Calu3 (cell line): ENCODE measurements at regions not wholly inside any gene's neighbourhood (a gene's known extent, or its start where the extent isn't known, plus 50 kb on each side); places are given as distances from the start of the nearest gene placed in this dataset.

Experiments used
- BruUV-seq: library from RNA; stranded (reverse); fragments of 400-500 nt; replicated peaks from 2 replicates; lab custom pipeline; 2021; lab: Mats Ljungman, UMichigan
- CTCF ChIA-PET: fragments of 300-600 bp; sonication (Branson Sonifier 250); formaldehyde crosslinking; loops from one replicate; lab custom pipeline; 2022; ENCODE audit warnings: antibody characterized with exemption; lab: Charles Lee
- DNase-seq: peaks from one replicate; pipeline ENCODE4 v3.0.0; 2022
- H3K27ac Mint-ChIP-seq: one replicate; pipeline ENCODE4 v1.8.0; 2022; ENCODE audit warnings: mixed read lengths; ENCODE audit not compliant: unreplicated experiment
- H3K27me3 Mint-ChIP-seq: one replicate; pipeline ENCODE4 v1.8.0; 2022; ENCODE audit warnings: mixed read lengths; ENCODE audit not compliant: unreplicated experiment
- H3K36me3 Mint-ChIP-seq: one replicate; pipeline ENCODE4 v1.8.0; 2022; ENCODE audit warnings: mild to moderate bottlenecking, moderate library complexity, mixed read lengths; ENCODE audit not compliant: insufficient read depth, unreplicated experiment
- H3K4me1 Mint-ChIP-seq: one replicate; pipeline ENCODE4 v1.8.0; 2022; ENCODE audit warnings: mild to moderate bottlenecking, low read depth, mixed read lengths; ENCODE audit not compliant: unreplicated experiment
- H3K4me3 Mint-ChIP-seq: one replicate; pipeline ENCODE4 v1.8.0; 2022; ENCODE audit warnings: mild to moderate bottlenecking, low read depth, moderate library complexity, mixed read lengths; ENCODE audit not compliant: unreplicated experiment
- H3K9me3 Mint-ChIP-seq: one replicate; pipeline ENCODE4 v1.8.0; 2022; ENCODE audit warnings: low read depth, mixed read lengths; ENCODE audit not compliant: unreplicated experiment
- CTCF ChIP-seq: fragments of 200-600 bp; IDR thresholded peaks from one replicate; pipeline ENCODE4 v1.8.0; 2022; ENCODE audit warnings: antibody characterized with exemption; ENCODE audit not compliant: unreplicated experiment
- intact Hi-C: fragments of 100-400 bp; cut with micrococcal nuclease; formaldehyde crosslinking; loops from one replicate; pipeline ENCODE4 v1.10.0; 2022; ENCODE audit not compliant: unreplicated experiment

GRCh38 chr2:45123521-45124191 lies 114.4 kb upstream of the SIX2 start:
- BruUV-seq = no TSS peak
- Mint-ChIP-seq H3K36me3 (peaks cover 7% of the 10 kb centered on the region), H3K27me3 (no peaks in the 10 kb centered on the region), H3K9me3 (no peaks in the 10 kb centered on the region), H3K4me1 (peaks cover 48% of the 10 kb centered on the region), H3K4me3 (no peak overlapping the region), H3K27ac (peak overlapping the region; percentile 55)
- intact Hi-C loops = loop anchor here (5.0 kb wide), 1 partner anchor 49 kb away; no protein-coding TSS in a partner anchor
- TF ChIP-seq CTCF = no peak
- no peak for DNase-seq
- CTCF ChIA-PET = interaction anchor here (0.7 kb wide), 1 partner anchor 142 kb away, joined by 3 read pairs; no protein-coding TSS in a partner anchor

GRCh38 chr2:45123065-45123464 lies 113.8 kb upstream of the SIX2 start:
- CTCF ChIA-PET = interaction anchor here (0.7 kb wide), 1 partner anchor 141 kb away, joined by 3 read pairs; no protein-coding TSS in a partner anchor
- no peak for DNase-seq
- Mint-ChIP-seq H3K4me1 (peaks cover 48% of the 10 kb centered on the region), H3K27ac (peak overlapping the region; percentile 55), H3K4me3 (no peak overlapping the region), H3K27me3 (no peaks in the 10 kb centered on the region), H3K9me3 (no peaks in the 10 kb centered on the region), H3K36me3 (peaks cover 7% of the 10 kb centered on the region)
- no TSS peak for BruUV-seq
- intact Hi-C loops = loop anchor here (5.0 kb wide), 1 partner anchor 49 kb away; no protein-coding TSS in a partner anchor
- TF ChIP-seq CTCF = no peak

- CTCF ChIA-PET = no interaction called here
- no peak overlapping the region for H3K27ac Mint-ChIP-seq
- no peak for DNase-seq
Measured at GRCh38 chr2:45121236-45121927, 112.1 kb upstream of the SIX2 start.

GRCh38 chr2:45120546-45120945 lies 111.3 kb upstream of the SIX2 start:
- H3K9me3 Mint-ChIP-seq = no peaks in the 10 kb centered on the region
- intact Hi-C loops = loop anchor here (5.0 kb wide), 1 partner anchor 52 kb away; no protein-coding TSS in a partner anchor
- peak; percentile 23 for DNase-seq
- H3K27ac Mint-ChIP-seq = peak overlapping the region; percentile 84
- no TSS peak for BruUV-seq
- TF ChIP-seq CTCF = no peak
- no peak overlapping the region for H3K4me3 Mint-ChIP-seq
- CTCF ChIA-PET = no interaction called here
- H3K36me3 Mint-ChIP-seq = peaks cover 7% of the 10 kb centered on the region
- H3K4me1 Mint-ChIP-seq = peaks cover 48% of the 10 kb centered on the region
- no peaks in the 10 kb centered on the region for H3K27me3 Mint-ChIP-seq

More at GRCh38 chr2:45121236-45121927, 112.1 kb upstream of the SIX2 start:
- no TSS peak for BruUV-seq
- Mint-ChIP-seq H3K9me3 (no peaks in the 10 kb centered on the region), H3K36me3 (peaks cover 7% of the 10 kb centered on the region), H3K4me1 (peaks cover 48% of the 10 kb centered on the region), H3K27me3 (no peaks in the 10 kb centered on the region), H3K4me3 (no peak overlapping the region)
- no peak for TF ChIP-seq CTCF
- intact Hi-C loops = loop anchor here (5.0 kb wide), 1 partner anchor 51 kb away; no protein-coding TSS in a partner anchor
